DND-41 (cell line): ENCODE measurements at regions not wholly inside any gene's neighbourhood (a gene's known extent, or its start where the extent isn't known, plus 50 kb on each side); places are given as distances from the start of the nearest gene placed in this dataset.

ENCODE experiments used
- ATAC-seq: fragments of 200-7000 bp; cut with Tn5 transposase; 3 replicates; pipeline ENCODE4 v1.9.1; 2021; ENCODE audit warnings: low read depth; ENCODE audit not compliant: insufficient read depth
- DNase-seq: peaks from one replicate; pipeline ENCODE4 v3.0.0-alpha.2; 2020
- H2AFZ ChIP-seq: 2 replicates; pipeline ENCODE4 v1.6.0; 2012; ENCODE audit warnings: low read depth, low read length
- H3K27ac ChIP-seq: 2 replicates; pipeline ENCODE4 v1.5.1; 2012; ENCODE audit warnings: low read length, inconsistent platforms
- H3K27me3 ChIP-seq: fragments of 200-600 bp; sonication (generic); 2 replicates; pipeline ENCODE4 v1.6.0; 2012; ENCODE audit warnings: low read length, mild to moderate bottlenecking, inconsistent platforms; ENCODE audit not compliant: insufficient read depth, poor library complexity
- H3K36me3 ChIP-seq: 2 replicates; pipeline ENCODE4 v1.5.1; 2012; ENCODE audit warnings: low read length, inconsistent platforms; ENCODE audit not compliant: insufficient read depth
- H3K4me1 ChIP-seq: 2 replicates; pipeline ENCODE4 v1.5.1; 2012; ENCODE audit warnings: mild to moderate bottlenecking, low read length; ENCODE audit not compliant: insufficient read depth
- H3K4me2 ChIP-seq: 2 replicates; pipeline ENCODE4 v1.6.0; 2012; ENCODE audit warnings: mild to moderate bottlenecking, moderate library complexity, low read length, inconsistent platforms; ENCODE audit not compliant: insufficient read depth
- H3K4me3 ChIP-seq, 2 experiments: fragments of 200-600 bp in 1 of 2; shearing (Covaris generic) in 1 of 2; 2 replicates each; pipeline ENCODE4 v1.5.1; 2012 to 2016; ENCODE audit warnings: inconsistent platforms in 2 of 2, low read length in 2 of 2, mild to moderate bottlenecking in 2 of 2, low read depth in 1 of 2, moderate library complexity in 1 of 2
- H3K79me2 ChIP-seq: 2 replicates; pipeline ENCODE4 v1.6.0; 2012; ENCODE audit warnings: low read length, inconsistent platforms; ENCODE audit not compliant: insufficient read depth
- H3K9ac ChIP-seq: 2 replicates; pipeline ENCODE4 v1.6.0; 2012; ENCODE audit warnings: low read depth, mild to moderate bottlenecking, inconsistent platforms, low read length, moderate library complexity
- H3K9me3 ChIP-seq: 2 replicates; pipeline ENCODE4 v1.5.1; 2012; ENCODE audit warnings: low read length, moderate library complexity, mild to moderate bottlenecking, inconsistent platforms; ENCODE audit not compliant: insufficient read depth, severe bottlenecking
- H4K20me1 ChIP-seq: 2 replicates; pipeline ENCODE4 v1.6.0; 2012; ENCODE audit warnings: low read length; ENCODE audit not compliant: insufficient read depth
- EZH2 ChIP-seq: IDR thresholded peaks from 3 replicates; pipeline ENCODE4 v1.6.1; 2012; ENCODE audit warnings: borderline replicate concordance, low read depth, mild to moderate bottlenecking, moderate library complexity, low read length, inconsistent platforms; ENCODE audit not compliant: severe bottlenecking
- TF ChIP-seq, protein P1 (sequence below): IDR thresholded peaks from 2 replicates; pipeline ENCODE4 v1.5.1; 2012; ENCODE audit warnings: borderline replicate concordance, low read length, moderate library complexity, mild to moderate bottlenecking; ENCODE audit not compliant: poor library complexity, severe bottlenecking; ENCODE audit errors: extremely low read depth

- no peak for DNase-seq
- Histone ChIP-seq H3K36me3 (no peaks in the 10 kb centered on the region), H3K9me3 (no peaks in the 10 kb centered on the region), H3K4me3 (no peak overlapping the region), H4K20me1 (no peaks in the 10 kb centered on the region), H2AFZ (no peak overlapping the region), H3K4me1 (no peaks in the 10 kb centered on the region), H3K27me3 (peaks cover 11% of the 10 kb centered on the region), H3K79me2 (no peaks in the 10 kb centered on the region), H3K9ac (no peak overlapping the region), H3K27ac (no peak overlapping the region), H3K4me2 (no peak overlapping the region)
- TF ChIP-seq EZH2 = no peak
- TF ChIP-seq, protein P1, sequence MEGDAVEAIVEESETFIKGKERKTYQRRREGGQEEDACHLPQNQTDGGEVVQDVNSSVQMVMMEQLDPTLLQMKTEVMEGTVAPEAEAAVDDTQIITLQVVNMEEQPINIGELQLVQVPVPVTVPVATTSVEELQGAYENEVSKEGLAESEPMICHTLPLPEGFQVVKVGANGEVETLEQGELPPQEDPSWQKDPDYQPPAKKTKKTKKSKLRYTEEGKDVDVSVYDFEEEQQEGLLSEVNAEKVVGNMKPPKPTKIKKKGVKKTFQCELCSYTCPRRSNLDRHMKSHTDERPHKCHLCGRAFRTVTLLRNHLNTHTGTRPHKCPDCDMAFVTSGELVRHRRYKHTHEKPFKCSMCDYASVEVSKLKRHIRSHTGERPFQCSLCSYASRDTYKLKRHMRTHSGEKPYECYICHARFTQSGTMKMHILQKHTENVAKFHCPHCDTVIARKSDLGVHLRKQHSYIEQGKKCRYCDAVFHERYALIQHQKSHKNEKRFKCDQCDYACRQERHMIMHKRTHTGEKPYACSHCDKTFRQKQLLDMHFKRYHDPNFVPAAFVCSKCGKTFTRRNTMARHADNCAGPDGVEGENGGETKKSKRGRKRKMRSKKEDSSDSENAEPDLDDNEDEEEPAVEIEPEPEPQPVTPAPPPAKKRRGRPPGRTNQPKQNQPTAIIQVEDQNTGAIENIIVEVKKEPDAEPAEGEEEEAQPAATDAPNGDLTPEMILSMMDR = no peak
- no peak for ATAC-seq
These were observed 106.3 kb upstream of the LY86 start for GRCh38 chr6:6482256-6482655.

GRCh38 chr6:6483168-6483567 lies 105.4 kb upstream of the LY86 start:
- Histone ChIP-seq H3K27me3 (peaks cover 8% of the 10 kb centered on the region), H4K20me1 (no peaks in the 10 kb centered on the region), H3K4me1 (no peaks in the 10 kb centered on the region), H3K79me2 (no peaks in the 10 kb centered on the region), H3K9ac (no peak overlapping the region), H3K9me3 (no peaks in the 10 kb centered on the region), H3K4me3 (no peak overlapping the region), H3K4me2 (no peak overlapping the region), H2AFZ (no peak overlapping the region), H3K27ac (no peak overlapping the region), H3K36me3 (no peaks in the 10 kb centered on the region)
- DNase-seq (no peak), ATAC-seq (no peak)
- TF ChIP-seq, protein P1 = no peak
- no peak for TF ChIP-seq EZH2

GRCh38 chr6:6483733-6484132 lies 104.8 kb upstream of the LY86 start:
- DNase-seq (no peak), ATAC-seq (no peak)
- no peaks in the 10 kb centered on the region for H4K20me1 ChIP-seq
- no peak overlapping the region for H3K27ac ChIP-seq
- TF ChIP-seq, protein P1 = no peak
- TF ChIP-seq EZH2 = no peak
- no peaks in the 10 kb centered on the region for H3K79me2 ChIP-seq
- peaks cover 8% of the 10 kb centered on the region for H3K27me3 ChIP-seq
- no peaks in the 10 kb centered on the region for H3K9me3 ChIP-seq
- no peaks in the 10 kb centered on the region for H3K4me1 ChIP-seq
- no peak overlapping the region for H3K4me3 ChIP-seq
- H3K4me2 ChIP-seq = no peak overlapping the region
- H3K9ac ChIP-seq = no peak overlapping the region
- no peak overlapping the region for H2AFZ ChIP-seq
- H3K36me3 ChIP-seq = no peaks in the 10 kb centered on the region

DNA sequence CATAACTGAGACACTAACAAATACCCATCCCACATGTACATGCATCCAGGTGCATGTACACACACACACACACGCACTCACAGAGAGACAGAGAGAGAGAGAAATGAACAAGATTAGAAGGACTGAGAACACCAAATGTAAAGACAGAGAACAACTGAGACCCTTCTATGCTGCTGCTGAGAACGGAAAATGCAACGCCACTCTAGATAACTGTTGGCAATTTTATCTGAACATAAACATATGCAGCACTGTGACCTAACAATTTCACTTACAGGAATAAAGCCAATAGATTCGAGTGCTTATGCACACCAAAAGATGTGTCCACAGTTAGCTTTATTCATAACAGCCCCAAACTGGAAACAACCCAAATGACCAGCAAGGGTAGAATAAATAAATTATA lies 103.8 kb upstream of the LY86 start:
- ATAC-seq (no peak), DNase-seq (no peak)
- H2AFZ ChIP-seq = no peak overlapping the region
- no peaks in the 10 kb centered on the region for H4K20me1 ChIP-seq
- no peaks in the 10 kb centered on the region for H3K36me3 ChIP-seq
- TF ChIP-seq, protein P1 = no peak
- TF ChIP-seq EZH2 = no peak
- H3K4me1 ChIP-seq = no peaks in the 10 kb centered on the region
- no peaks in the 10 kb centered on the region for H3K79me2 ChIP-seq
- H3K9me3 ChIP-seq = no peaks in the 10 kb centered on the region
- no peak overlapping the region for H3K27ac ChIP-seq
- H3K27me3 ChIP-seq = peaks cover 6% of the 10 kb centered on the region
- H3K9ac ChIP-seq = no peak overlapping the region
- no peak overlapping the region for H3K4me3 ChIP-seq
- no peak overlapping the region for H3K4me2 ChIP-seq
